ENCODE measurements at regions not wholly inside any gene's neighbourhood (a gene's known extent, or its start where the extent isn't known, plus 50 kb on each side); places are given as distances from the start of the nearest gene placed in this dataset.
A peak's percentile ranks its signal among the peaks of the same experiment; 100 is the strongest.

DNA sequence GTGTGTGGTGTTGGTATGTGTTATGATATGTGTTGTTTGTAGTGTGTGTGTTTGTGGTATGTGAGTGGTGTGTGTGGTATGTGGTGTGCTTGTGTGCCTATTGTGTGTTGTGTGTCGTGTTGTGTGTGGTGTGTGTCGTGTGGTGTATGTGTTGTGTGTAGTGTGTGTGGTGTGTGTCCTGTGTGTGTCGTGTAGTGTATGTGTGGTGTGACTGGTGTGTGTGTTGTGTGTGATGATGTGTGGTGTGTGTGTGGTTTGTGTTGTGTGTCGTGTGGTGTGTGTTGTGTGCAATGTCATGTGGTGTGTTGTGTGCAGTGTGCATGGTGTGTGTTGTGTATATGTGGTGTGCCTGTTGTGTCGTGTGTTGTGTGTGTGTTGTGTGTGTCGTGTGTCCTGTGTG lies 144.6 kb downstream of the DNAJB6 start (continued):
- TF ChIP-seq ZNF621 (tag by site-specific recombination; IDR thresholded peaks at IDR 0.05): 0 out of 2 replicates have a peak, but pooled peaks have one; percentile 47

DNA sequence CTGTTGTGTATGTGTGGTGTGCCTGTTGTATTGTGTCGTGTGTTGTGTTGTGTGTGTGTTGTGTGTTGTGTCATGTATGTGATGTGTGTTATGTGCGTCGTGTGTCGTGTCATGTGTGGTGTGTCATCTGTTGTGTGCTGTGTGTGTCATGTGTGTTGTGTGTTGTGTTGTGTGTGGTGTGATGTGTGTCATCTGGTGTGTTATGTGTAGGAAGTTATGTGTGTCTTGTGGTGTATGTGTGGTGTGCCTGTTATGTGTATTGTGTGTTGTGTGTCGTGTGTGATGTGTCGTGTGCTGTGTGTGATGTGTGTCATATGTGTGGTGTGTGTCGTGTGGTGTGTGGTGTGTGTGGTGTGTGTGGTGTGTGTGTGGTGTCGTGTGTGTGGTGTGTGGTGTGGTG lies 145.2 kb downstream of the DNAJB6 start:
- POLR2A ChIA-PET: no interaction called here
- TF ChIP-seq IKZF3 (tag by site-specific recombination; IDR thresholded peaks at IDR 0.05) (no peak), ZSCAN30 (tag by site-specific recombination; IDR thresholded peaks at IDR 0.05) (no peak), ZNF629 (tag by site-specific recombination; IDR thresholded peaks at IDR 0.05) (no peak), ZBTB20 (tag by site-specific recombination; IDR thresholded peaks at IDR 0.05) (no peak), ZBTB1 (tag by site-specific recombination; IDR thresholded peaks at IDR 0.05) (no peak)
- TF ChIP-seq, protein P1, sequence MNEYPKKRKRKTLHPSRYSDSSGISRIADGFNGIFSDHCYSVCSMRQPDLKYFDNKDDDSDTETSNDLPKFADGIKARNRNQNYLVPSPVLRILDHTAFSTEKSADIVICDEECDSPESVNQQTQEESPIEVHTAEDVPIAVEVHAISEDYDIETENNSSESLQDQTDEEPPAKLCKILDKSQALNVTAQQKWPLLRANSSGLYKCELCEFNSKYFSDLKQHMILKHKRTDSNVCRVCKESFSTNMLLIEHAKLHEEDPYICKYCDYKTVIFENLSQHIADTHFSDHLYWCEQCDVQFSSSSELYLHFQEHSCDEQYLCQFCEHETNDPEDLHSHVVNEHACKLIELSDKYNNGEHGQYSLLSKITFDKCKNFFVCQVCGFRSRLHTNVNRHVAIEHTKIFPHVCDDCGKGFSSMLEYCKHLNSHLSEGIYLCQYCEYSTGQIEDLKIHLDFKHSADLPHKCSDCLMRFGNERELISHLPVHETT (tag by site-specific recombination; IDR thresholded peaks at IDR 0.05): no peak
- TF ChIP-seq, protein P2, sequence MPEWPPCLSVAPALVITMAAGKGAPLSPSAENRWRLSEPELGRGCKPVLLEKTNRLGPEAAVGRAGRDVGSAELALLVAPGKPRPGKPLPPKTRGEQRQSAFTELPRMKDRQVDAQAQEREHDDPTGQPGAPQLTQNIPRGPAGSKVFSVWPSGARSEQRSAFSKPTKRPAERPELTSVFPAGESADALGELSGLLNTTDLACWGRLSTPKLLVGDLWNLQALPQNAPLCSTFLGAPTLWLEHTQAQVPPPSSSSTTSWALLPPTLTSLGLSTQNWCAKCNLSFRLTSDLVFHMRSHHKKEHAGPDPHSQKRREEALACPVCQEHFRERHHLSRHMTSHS (tag by site-specific recombination; IDR thresholded peaks at IDR 0.05): no peak
- Histone ChIP-seq H3K27ac (ENCODE audit: extremely low read depth, low read depth, low read length) (no peak overlapping the region), H3K4me1 (ENCODE audit: control insufficient read depth, insufficient read depth, low read length) (no peaks in the 10 kb centered on the region), H3K4me3 (ENCODE audit: low read depth, low read length) (no peak overlapping the region), H3K36me3 (ENCODE audit: control insufficient read depth in 2 of 2, insufficient read depth in 1 of 2, low read length in 2 of 2) (no peaks in the 10 kb centered on the region), H3K9me3 (ENCODE audit: control insufficient read depth, insufficient read depth, low read depth, low read length) (no peaks in the 10 kb centered on the region)
- CTCF ChIA-PET: no interaction called here

DNA sequence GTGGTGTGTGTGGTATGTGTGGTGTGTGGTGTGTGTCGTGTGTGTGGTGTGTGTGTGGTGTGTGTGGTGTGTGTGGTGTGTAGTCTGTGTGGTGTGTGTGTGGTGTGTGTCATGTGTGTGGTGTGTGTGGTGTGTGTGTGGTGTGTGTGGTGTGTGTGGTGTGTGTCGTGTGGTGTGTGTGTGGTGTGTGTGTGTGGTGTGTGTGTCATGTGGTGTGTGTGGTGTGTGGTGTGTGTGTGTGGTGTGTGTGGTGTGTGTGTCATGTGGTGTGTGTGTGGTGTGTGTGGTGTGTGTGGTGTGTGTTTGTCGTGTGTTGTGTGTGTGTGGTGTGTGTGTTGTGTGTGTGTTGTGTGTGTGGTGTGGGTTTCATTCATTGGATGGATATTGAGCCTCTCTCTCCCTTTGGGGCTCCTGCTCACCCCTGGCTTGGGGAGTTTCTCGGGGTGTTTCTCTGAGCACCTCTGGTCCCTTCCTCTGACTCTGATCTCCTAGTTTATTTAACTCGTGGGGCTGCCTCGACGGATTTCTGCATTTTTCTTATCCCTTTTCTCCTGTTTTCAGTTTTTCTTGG lies 145.8 kb downstream of the DNAJB6 start:
- Histone ChIP-seq H3K27ac (ENCODE audit: extremely low read depth, low read depth, low read length) (no peak overlapping the region), H3K4me1 (ENCODE audit: control insufficient read depth, insufficient read depth, low read length) (no peaks in the 10 kb centered on the region), H3K9me3 (ENCODE audit: control insufficient read depth, insufficient read depth, low read depth, low read length) (no peaks in the 10 kb centered on the region), H3K4me3 (ENCODE audit: low read depth, low read length) (no peak overlapping the region), H3K36me3 (ENCODE audit: control insufficient read depth in 2 of 2, insufficient read depth in 1 of 2, low read length in 2 of 2) (no peaks in the 10 kb centered on the region)
- TF ChIP-seq BCL11B (tag by site-specific recombination; IDR thresholded peaks at IDR 0.05; ENCODE audit: low read depth): no peak
- TF ChIP-seq, protein P3, sequence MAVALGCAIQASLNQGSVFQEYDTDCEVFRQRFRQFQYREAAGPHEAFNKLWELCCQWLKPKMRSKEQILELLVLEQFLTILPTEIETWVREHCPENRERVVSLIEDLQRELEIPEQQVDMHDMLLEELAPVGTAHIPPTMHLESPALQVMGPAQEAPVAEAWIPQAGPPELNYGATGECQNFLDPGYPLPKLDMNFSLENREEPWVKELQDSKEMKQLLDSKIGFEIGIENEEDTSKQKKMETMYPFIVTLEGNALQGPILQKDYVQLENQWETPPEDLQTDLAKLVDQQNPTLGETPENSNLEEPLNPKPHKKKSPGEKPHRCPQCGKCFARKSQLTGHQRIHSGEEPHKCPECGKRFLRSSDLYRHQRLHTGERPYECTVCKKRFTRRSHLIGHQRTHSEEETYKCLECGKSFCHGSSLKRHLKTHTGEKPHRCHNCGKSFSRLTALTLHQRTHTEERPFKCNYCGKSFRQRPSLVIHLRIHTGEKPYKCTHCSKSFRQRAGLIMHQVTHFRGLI (tag by site-specific recombination; IDR thresholded peaks at IDR 0.05): no peak
- TF ChIP-seq ZNF837 (tag by site-specific recombination; IDR thresholded peaks at IDR 0.05): no peak
- no peak for TF ChIP-seq ZFP3 (tag by site-specific recombination; IDR thresholded peaks at IDR 0.05; ENCODE audit: low read depth)
- no peak for TF ChIP-seq ZNF2 (tag by site-specific recombination; IDR thresholded peaks at IDR 0.05)
- no peak for TF ChIP-seq YY1 (tag by site-specific recombination; IDR thresholded peaks at IDR 0.05)
- TF ChIP-seq ZNF510 (tag by site-specific recombination; IDR thresholded peaks at IDR 0.05; ENCODE audit: insufficient replicate concordance): no peak
- no peak for TF ChIP-seq GLIS1 (tag by site-specific recombination; IDR thresholded peaks at IDR 0.05)
- TF ChIP-seq, protein P4, sequence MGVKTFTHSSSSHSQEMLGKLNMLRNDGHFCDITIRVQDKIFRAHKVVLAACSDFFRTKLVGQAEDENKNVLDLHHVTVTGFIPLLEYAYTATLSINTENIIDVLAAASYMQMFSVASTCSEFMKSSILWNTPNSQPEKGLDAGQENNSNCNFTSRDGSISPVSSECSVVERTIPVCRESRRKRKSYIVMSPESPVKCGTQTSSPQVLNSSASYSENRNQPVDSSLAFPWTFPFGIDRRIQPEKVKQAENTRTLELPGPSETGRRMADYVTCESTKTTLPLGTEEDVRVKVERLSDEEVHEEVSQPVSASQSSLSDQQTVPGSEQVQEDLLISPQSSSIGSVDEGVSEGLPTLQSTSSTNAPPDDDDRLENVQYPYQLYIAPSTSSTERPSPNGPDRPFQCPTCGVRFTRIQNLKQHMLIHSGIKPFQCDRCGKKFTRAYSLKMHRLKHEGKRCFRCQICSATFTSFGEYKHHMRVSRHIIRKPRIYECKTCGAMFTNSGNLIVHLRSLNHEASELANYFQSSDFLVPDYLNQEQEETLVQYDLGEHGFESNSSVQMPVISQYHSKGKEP (tag by site-specific recombination; IDR thresholded peaks at IDR 0.05): no peak
- no peak for TF ChIP-seq ZFP69B (tag by site-specific recombination; IDR thresholded peaks at IDR 0.05)
- TF ChIP-seq ZNF202 (tag by site-specific recombination; IDR thresholded peaks at IDR 0.05; ENCODE audit: borderline replicate concordance): no peak
- TF ChIP-seq ZEB2 (tag by site-specific recombination; IDR thresholded peaks at IDR 0.05): no peak
- no peak for TF ChIP-seq HOXD13 (CRISPR knock-in tag; IDR thresholded peaks at IDR 0.05; ENCODE audit: borderline replicate concordance)
- TF ChIP-seq ZNF174 (tag by site-specific recombination; IDR thresholded peaks at IDR 0.05): no peak
- TF ChIP-seq ZBTB7A (tag by site-specific recombination; IDR thresholded peaks at IDR 0.05; ENCODE audit: low read depth): no peak
- no peak for TF ChIP-seq ZNF548 (tag by site-specific recombination; IDR thresholded peaks at IDR 0.05)
- TF ChIP-seq, protein P5, sequence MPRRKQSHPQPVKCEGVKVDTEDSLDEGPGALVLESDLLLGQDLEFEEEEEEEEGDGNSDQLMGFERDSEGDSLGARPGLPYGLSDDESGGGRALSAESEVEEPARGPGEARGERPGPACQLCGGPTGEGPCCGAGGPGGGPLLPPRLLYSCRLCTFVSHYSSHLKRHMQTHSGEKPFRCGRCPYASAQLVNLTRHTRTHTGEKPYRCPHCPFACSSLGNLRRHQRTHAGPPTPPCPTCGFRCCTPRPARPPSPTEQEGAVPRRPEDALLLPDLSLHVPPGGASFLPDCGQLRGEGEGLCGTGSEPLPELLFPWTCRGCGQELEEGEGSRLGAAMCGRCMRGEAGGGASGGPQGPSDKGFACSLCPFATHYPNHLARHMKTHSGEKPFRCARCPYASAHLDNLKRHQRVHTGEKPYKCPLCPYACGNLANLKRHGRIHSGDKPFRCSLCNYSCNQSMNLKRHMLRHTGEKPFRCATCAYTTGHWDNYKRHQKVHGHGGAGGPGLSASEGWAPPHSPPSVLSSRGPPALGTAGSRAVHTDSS (tag by site-specific recombination; IDR thresholded peaks at IDR 0.05): no peak
- no peak for TF ChIP-seq ZNF776 (tag by site-specific recombination; IDR thresholded peaks at IDR 0.05; ENCODE audit: borderline replicate concordance)
- ChIA-PET CTCF (no interaction called here), POLR2A (no interaction called here)

Measured in HEK293 (cell line).